ENCODE measurements at regions not wholly inside any gene's neighbourhood (a gene's known extent, or its start where the extent isn't known, plus 50 kb on each side); places are given as distances from the start of the nearest gene placed in this dataset.

GRCh38 chr3:161759444-161759843 is 262.8 kb downstream of the OTOL1 start:
- Mint-ChIP-seq H3K27ac (no peak overlapping the region), H3K4me3 (no peak overlapping the region), H3K4me1 (peaks cover 2% of the 10 kb centered on the region), H3K36me3 (no peaks in the 10 kb centered on the region), H3K27me3 (ENCODE audit: low read depth in 3 of 3) (no peaks in the 10 kb centered on the region), H3K9me3 (peaks cover 0 to 8% (median 3%) of the 10 kb centered on the region in 7 donors)
- Histone ChIP-seq H3K27ac (ENCODE audit: low read depth in 1 of 2, low read length in 2 of 2) (no peak overlapping the region), H3K9me3 (replicated peaks in 1 of 2; ENCODE audit: control insufficient read depth in 1 of 2, insufficient read depth in 1 of 2, low read length in 2 of 2) (no peaks in the 10 kb centered on the region), H3K27me3 (ENCODE audit: control insufficient read depth in 2 of 2, insufficient read depth in 2 of 2, low read length in 2 of 2) (no peaks in the 10 kb centered on the region), H4K20me1 (ENCODE audit: insufficient read depth, low read length) (no peaks in the 10 kb centered on the region), H3K36me3 (replicated peaks in 1 of 2; ENCODE audit: control insufficient read depth in 1 of 2, insufficient read depth in 2 of 2, low read length in 2 of 2) (no peaks in the 10 kb centered on the region), H3K4me3 (replicated peaks in 1 of 3; ENCODE audit: low read depth in 2 of 3, low read length in 3 of 3) (no peak overlapping the region), H3K9ac (ENCODE audit: insufficient read depth, low read length, poor library complexity, severe bottlenecking) (no peak overlapping the region), H3K79me2 (ENCODE audit: insufficient read depth, low read length) (no peaks in the 10 kb centered on the region), H3K4me1 (ENCODE audit: control insufficient read depth in 1 of 2, insufficient read depth in 2 of 2, low read length in 2 of 2) (no peaks in the 10 kb centered on the region), H3K4me2 (replicated peaks; ENCODE audit: extremely low read depth, low read length, poor library complexity, severe bottlenecking) (no peak overlapping the region), H2AFZ (ENCODE audit: insufficient read depth, low read depth, low read length, poor library complexity, severe bottlenecking) (no peak overlapping the region)
- intact Hi-C loops (cut with micrococcal nuclease): no loop called here
- WGBS (ENCODE audit: insufficient coverage): no CpG with 5 or more reads among the region's 2 CpGs
- TF ChIP-seq, protein P1, sequence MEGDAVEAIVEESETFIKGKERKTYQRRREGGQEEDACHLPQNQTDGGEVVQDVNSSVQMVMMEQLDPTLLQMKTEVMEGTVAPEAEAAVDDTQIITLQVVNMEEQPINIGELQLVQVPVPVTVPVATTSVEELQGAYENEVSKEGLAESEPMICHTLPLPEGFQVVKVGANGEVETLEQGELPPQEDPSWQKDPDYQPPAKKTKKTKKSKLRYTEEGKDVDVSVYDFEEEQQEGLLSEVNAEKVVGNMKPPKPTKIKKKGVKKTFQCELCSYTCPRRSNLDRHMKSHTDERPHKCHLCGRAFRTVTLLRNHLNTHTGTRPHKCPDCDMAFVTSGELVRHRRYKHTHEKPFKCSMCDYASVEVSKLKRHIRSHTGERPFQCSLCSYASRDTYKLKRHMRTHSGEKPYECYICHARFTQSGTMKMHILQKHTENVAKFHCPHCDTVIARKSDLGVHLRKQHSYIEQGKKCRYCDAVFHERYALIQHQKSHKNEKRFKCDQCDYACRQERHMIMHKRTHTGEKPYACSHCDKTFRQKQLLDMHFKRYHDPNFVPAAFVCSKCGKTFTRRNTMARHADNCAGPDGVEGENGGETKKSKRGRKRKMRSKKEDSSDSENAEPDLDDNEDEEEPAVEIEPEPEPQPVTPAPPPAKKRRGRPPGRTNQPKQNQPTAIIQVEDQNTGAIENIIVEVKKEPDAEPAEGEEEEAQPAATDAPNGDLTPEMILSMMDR (IDR thresholded peaks at IDR 0.05): no peak
- DNase-seq: no peak

DNA sequence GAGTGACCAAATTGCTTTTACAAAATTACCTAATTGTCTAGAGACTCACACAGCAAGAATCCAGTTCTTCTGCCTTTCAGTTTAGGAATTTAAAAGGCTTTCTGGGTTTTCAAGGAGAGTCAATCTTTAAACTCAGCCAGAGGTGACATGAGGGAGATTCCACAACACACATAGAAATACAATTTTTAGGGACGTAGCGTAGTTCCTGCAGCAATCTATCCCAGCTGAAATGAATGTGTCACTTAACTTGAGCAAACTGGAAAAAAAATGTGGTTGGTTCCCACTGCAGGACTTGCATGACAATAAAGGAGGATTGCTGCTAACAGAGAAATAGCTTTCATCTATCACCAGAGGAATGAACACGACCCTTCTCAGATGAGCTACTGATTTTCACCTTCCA is 269.7 kb downstream of the OTOL1 start:
- no CpG with 5 or more reads among the region's 3 CpGs for WGBS (ENCODE audit: insufficient coverage)

More for the DNA sequence above, 269.7 kb downstream of the OTOL1 start:
- Histone ChIP-seq H3K4me3 (replicated peaks in 1 of 3; ENCODE audit: low read depth in 2 of 3, low read length in 3 of 3) (no peak overlapping the region), H3K79me2 (ENCODE audit: insufficient read depth, low read length) (no peaks in the 10 kb centered on the region), H3K9me3 (replicated peaks in 1 of 2; ENCODE audit: control insufficient read depth in 1 of 2, insufficient read depth in 1 of 2, low read length in 2 of 2) (no peaks in the 10 kb centered on the region), H3K9ac (ENCODE audit: insufficient read depth, low read length, poor library complexity, severe bottlenecking) (no peak overlapping the region), H3K27ac (ENCODE audit: low read depth in 1 of 2, low read length in 2 of 2) (no peak overlapping the region), H4K20me1 (ENCODE audit: insufficient read depth, low read length) (no peaks in the 10 kb centered on the region), H3K36me3 (replicated peaks in 1 of 2; ENCODE audit: control insufficient read depth in 1 of 2, insufficient read depth in 2 of 2, low read length in 2 of 2) (no peaks in the 10 kb centered on the region), H3K27me3 (ENCODE audit: control insufficient read depth in 2 of 2, insufficient read depth in 2 of 2, low read length in 2 of 2) (no peaks in the 10 kb centered on the region), H2AFZ (ENCODE audit: insufficient read depth, low read depth, low read length, poor library complexity, severe bottlenecking) (no peak overlapping the region), H3K4me2 (replicated peaks; ENCODE audit: extremely low read depth, low read length, poor library complexity, severe bottlenecking) (no peak overlapping the region), H3K4me1 (ENCODE audit: control insufficient read depth in 1 of 2, insufficient read depth in 2 of 2, low read length in 2 of 2) (peaks cover 0 to 4% of the 10 kb centered on the region in 2 donors)
- TF ChIP-seq, protein P1 (IDR thresholded peaks at IDR 0.05): no peak
- Mint-ChIP-seq H3K36me3 (no peaks in the 10 kb centered on the region), H3K4me1 (peaks cover 5% of the 10 kb centered on the region), H3K9me3 (peaks cover 0 to 3% (median under 1%) of the 10 kb centered on the region in 7 donors), H3K27me3 (ENCODE audit: low read depth in 3 of 3) (no peaks in the 10 kb centered on the region), H3K27ac (no peak overlapping the region), H3K4me3 (no peak overlapping the region)
- no peak for DNase-seq
- intact Hi-C loops (cut with micrococcal nuclease): no loop called here

Measured in CD14-positive monocyte (primary cell).